ENCODE measurements at regions not wholly inside any gene's neighbourhood (a gene's known extent, or its start where the extent isn't known, plus 50 kb on each side); places are given as distances from the start of the nearest gene placed in this dataset.

GRCh38 chr15:91759560-91759959, 93.9 kb upstream of the SLCO3A1 start (continued):
- no peak for TF ChIP-seq E2F4 (IDR thresholded peaks at IDR 0.05; ENCODE audit: low read depth, low read length)
- TF ChIP-seq ZBTB11 (CRISPR knock-in tag; IDR thresholded peaks at IDR 0.05): no peak
- no peak for TF ChIP-seq HDAC2 (IDR thresholded peaks at IDR 0.05)

GRCh38 chr15:91765660-91766059, 87.8 kb upstream of the SLCO3A1 start:
- in situ Hi-C loops (cut with MboI): no loop called here
- ATAC-seq: no peak
- Histone ChIP-seq H3K4me3 (no peak overlapping the region), H3K9me3 (replicated peaks; ENCODE audit: control insufficient read depth, insufficient read depth, low read length) (no peaks in the 10 kb centered on the region), H3K4me1 (ENCODE audit: control insufficient read depth, insufficient read depth, low read length) (no peaks in the 10 kb centered on the region), H3K9ac (ENCODE audit: control insufficient read depth, insufficient read depth, low read length) (no peak overlapping the region), H3K4me2 (ENCODE audit: control insufficient read depth, insufficient read depth) (no peak overlapping the region), H4K20me1 (ENCODE audit: control insufficient read depth, insufficient read depth) (no peaks in the 10 kb centered on the region), H3K27ac (ENCODE audit: control insufficient read depth, insufficient read depth) (no peak overlapping the region), H2AFZ (ENCODE audit: control insufficient read depth, low read depth, low read length) (no peak overlapping the region), H3K79me2 (ENCODE audit: control insufficient read depth, insufficient read depth, low read length) (no peaks in the 10 kb centered on the region), H3K27me3 (replicated peaks in 1 of 2; ENCODE audit: control insufficient read depth in 2 of 2, insufficient read depth in 2 of 2, low read length in 1 of 2) (no peaks in the 10 kb centered on the region; a peak in 1 of 4 replicates), H3K36me3 (ENCODE audit: control insufficient read depth in 2 of 2, insufficient read depth in 2 of 2, low read length in 1 of 2) (no peaks in the 10 kb centered on the region)
- intact Hi-C loops (cut with micrococcal nuclease; ENCODE audit: unreplicated experiment): no loop called here
- no peak for FAIRE-seq
- no peak for DNase-seq (ENCODE audit: low read depth, low spot score)
- WGBS (ENCODE audit: insufficient coverage, insufficient replicate concordance, low lambda C conversion rate, missing lambda C conversion rate): 3% methylated on average over 3 of the region's 3 CpGs
- SMC1A ChIA-PET (ENCODE audit: uncharacterized antibody, unreplicated experiment): no interaction called here
- no peak for TF ChIP-seq MXI1 (IDR thresholded peaks at IDR 0.05; ENCODE audit: low read depth, low read length)
- no peak for TF ChIP-seq SIN3A (IDR thresholded peaks at IDR 0.05; ENCODE audit: low read depth, low read length)
- TF ChIP-seq USF2 (IDR thresholded peaks at IDR 0.05; ENCODE audit: borderline replicate concordance, low read depth, low read length): no peak
- no peak for TF ChIP-seq RAD21 (IDR thresholded peaks at IDR 0.05; ENCODE audit: insufficient read depth, low read depth, low read length)
- no peak for TF ChIP-seq NFXL1 (IDR thresholded peaks at IDR 0.05; ENCODE audit: borderline replicate concordance)
- TF ChIP-seq NFYB (IDR thresholded peaks at IDR 0.05; ENCODE audit: insufficient read depth, low read depth, low read length): peak; percentile 61; the same call in 1 of the 2 replicates
- TF ChIP-seq ZNF592 (IDR thresholded peaks at IDR 0.05): no peak
- no peak for TF ChIP-seq NR2C1 (IDR thresholded peaks at IDR 0.05)
- RAD21 ChIA-PET (ENCODE audit: unreplicated experiment): no interaction called here
- CTCF ChIA-PET: interaction anchor here (0.9 to 1.4 kb wide), 2 partner anchors 13 to 59 kb away, joined by 3 read pairs; no protein-coding TSS in a partner anchor
- POLR2A ChIA-PET: no interaction called here
- no TSS peak for BruUV-seq (replicated peaks)
